ENCODE measurements at regions not wholly inside any gene's neighbourhood (a gene's known extent, or its start where the extent isn't known, plus 50 kb on each side); places are given as distances from the start of the nearest gene placed in this dataset.

GRCh38 chr6:105833959-105834947 lies 251.9 kb upstream of the PRDM1 start:
- Histone ChIP-seq H3K9me3 (no peaks in the 10 kb centered on the region), H3K4me3 (ENCODE audit: low read depth in 2 of 2, low read length in 1 of 2) (no peak overlapping the region), H4K20me1 (ENCODE audit: insufficient read depth) (no peaks in the 10 kb centered on the region), H3K36me3 (replicated peaks in 1 of 2; ENCODE audit: control insufficient read depth in 1 of 2, insufficient read depth in 2 of 2, low read length in 1 of 2) (no peaks in the 10 kb centered on the region), H3K79me2 (ENCODE audit: insufficient read depth) (no peaks in the 10 kb centered on the region), H3K4me1 (ENCODE audit: control insufficient read depth in 1 of 2, insufficient read depth in 2 of 2, low read depth in 1 of 2, low read length in 1 of 2) (peaks cover 0 to 7% of the 10 kb centered on the region in 2 experiments; a peak in 1 of 4 replicates), H3K27ac (ENCODE audit: low read depth in 2 of 2, low read length in 1 of 2) (no peak overlapping the region), H2AFZ (ENCODE audit: low read depth) (no peak overlapping the region), H3K27me3 (ENCODE audit: insufficient read depth) (no peaks in the 10 kb centered on the region), H3F3A (replicated peaks; ENCODE audit: insufficient read depth) (no peaks in the 10 kb centered on the region), H3K9ac (no peak overlapping the region), H3K4me2 (no peak overlapping the region), H3K9me2 (no peaks in the 10 kb centered on the region)
- TF ChIP-seq REST (IDR thresholded peaks at IDR 0.05; ENCODE audit: low read depth, low read length) = no peak
- no peak for TF ChIP-seq FOXJ3 (CRISPR knock-in tag; IDR thresholded peaks at IDR 0.05)
- no peak for TF ChIP-seq GATA2 (CRISPR knock-in tag; IDR thresholded peaks at IDR 0.05)
- TF ChIP-seq MEF2A (IDR thresholded peaks at IDR 0.05; ENCODE audit: borderline replicate concordance, low read depth) = no peak
- TF ChIP-seq RCOR1 (IDR thresholded peaks at IDR 0.05; ENCODE audit: low read length) = no peak
- no peak for TF ChIP-seq SIN3A (IDR thresholded peaks at IDR 0.05; ENCODE audit: borderline replicate concordance, low read depth, low read length)
- no peak for TF ChIP-seq ZBTB33 (IDR thresholded peaks at IDR 0.05; ENCODE audit: borderline replicate concordance, low read depth)
- no peak for TF ChIP-seq YY1 (IDR thresholded peaks at IDR 0.05; ENCODE audit: low read depth)
- no peak for TF ChIP-seq USF2 (IDR thresholded peaks at IDR 0.05; ENCODE audit: borderline replicate concordance, low read depth, low read length)
- TF ChIP-seq PBX3 (IDR thresholded peaks at IDR 0.05) = no peak
- no peak for TF ChIP-seq EZH2phosphoT487 (IDR thresholded peaks at IDR 0.05; ENCODE audit: borderline replicate concordance, low read depth)
- no peak for TF ChIP-seq TAF1 (IDR thresholded peaks at IDR 0.05; ENCODE audit: borderline replicate concordance, low read depth, low read length)
- POLR2A ChIA-PET = no interaction called here
- DNase-seq = no peak
- CTCF ChIA-PET = interaction anchor here (0.7 to 1.3 kb wide), 2 partner anchors 349 to 403 kb away, joined by 3 read pairs; no protein-coding TSS in a partner anchor
- 67% methylated on average over 7 of the region's 7 CpGs for WGBS (ENCODE audit: low lambda C conversion rate)
